ENCODE measurements at regions not wholly inside any gene's neighbourhood (a gene's known extent, or its start where the extent isn't known, plus 50 kb on each side); places are given as distances from the start of the nearest gene placed in this dataset.
A peak's percentile ranks its signal among the peaks of the same experiment; 100 is the strongest.

DNA sequence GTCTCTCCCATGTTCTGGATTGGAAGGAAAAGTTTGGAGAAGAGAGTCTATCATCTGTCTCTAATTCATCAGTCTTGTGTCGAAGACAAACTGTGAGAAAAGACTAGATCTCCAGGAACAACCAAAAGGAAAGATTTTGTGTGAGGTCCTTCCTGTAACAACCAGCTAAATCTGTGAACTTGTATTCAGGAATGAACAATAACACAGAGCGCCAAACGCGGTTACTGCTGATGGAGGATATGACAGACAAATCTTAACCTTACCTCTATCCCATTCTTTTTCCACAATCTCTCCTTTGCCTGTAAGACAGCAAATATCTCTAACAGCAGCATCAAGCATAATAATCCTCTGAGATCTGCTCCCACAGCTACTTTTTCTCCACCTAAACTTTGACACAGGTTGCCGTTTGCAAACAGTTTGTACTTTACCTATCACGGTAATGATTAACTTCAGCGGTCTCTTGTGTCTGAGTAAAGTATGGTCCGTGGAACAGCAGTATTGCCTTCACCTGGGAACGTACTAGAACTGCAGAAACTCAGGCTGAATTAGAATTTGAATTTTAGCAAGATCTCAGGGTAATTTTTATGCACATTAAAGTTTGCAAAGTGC, 387.6 kb downstream of the ELAVL2 start:
- no peak overlapping the region for H3K27ac ChIP-seq (ENCODE audit: low read length)
- WGBS = 86% methylated on average over 9 of the region's 9 CpGs
- intact Hi-C loops (cut with DNase I) = no loop called here
- H3K27me3 ChIP-seq (ENCODE audit: control insufficient read depth, insufficient read depth) = no peaks in the 10 kb centered on the region
- no peak overlapping the region for H3K4me3 ChIP-seq (ENCODE audit: low read length)
- ATAC-seq (no peak), DNase-seq (no peak)
- no peaks in the 10 kb centered on the region for H3K9me3 ChIP-seq (ENCODE audit: control insufficient read depth, low read length)
- no peaks in the 10 kb centered on the region for H3K4me1 ChIP-seq (ENCODE audit: control insufficient read depth, insufficient read depth, low read length)

DNA sequence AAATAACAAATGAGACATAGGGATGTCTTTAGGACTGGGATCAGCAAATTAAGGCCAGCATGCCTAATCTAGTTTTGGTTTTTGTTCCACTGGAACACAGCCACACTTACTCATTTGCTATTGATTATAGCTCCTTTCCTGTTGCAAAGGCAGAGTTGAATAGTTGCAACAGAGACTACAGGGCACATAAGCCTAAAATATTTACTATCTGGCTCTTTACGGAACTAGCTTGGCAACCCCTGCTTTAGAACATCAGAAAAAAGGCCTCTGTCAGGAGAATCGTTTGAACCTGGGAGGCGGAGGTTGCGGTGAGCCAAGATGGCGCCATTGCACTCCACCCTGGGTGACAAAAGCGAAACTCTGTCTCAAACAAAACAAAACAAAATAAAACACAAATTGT, 384.8 kb downstream of the ELAVL2 start:
- ATAC-seq (no peak), DNase-seq (no peak)
- Histone ChIP-seq H3K27ac (ENCODE audit: low read length) (no peak overlapping the region), H3K27me3 (ENCODE audit: control insufficient read depth, insufficient read depth) (no peaks in the 10 kb centered on the region), H3K4me1 (ENCODE audit: control insufficient read depth, insufficient read depth, low read length) (no peaks in the 10 kb centered on the region), H3K9me3 (ENCODE audit: control insufficient read depth, low read length) (no peaks in the 10 kb centered on the region), H3K4me3 (ENCODE audit: low read length) (no peak overlapping the region)
- 87% methylated on average over 6 of the region's 6 CpGs for WGBS
- intact Hi-C loops (cut with DNase I) = no loop called here

DNA sequence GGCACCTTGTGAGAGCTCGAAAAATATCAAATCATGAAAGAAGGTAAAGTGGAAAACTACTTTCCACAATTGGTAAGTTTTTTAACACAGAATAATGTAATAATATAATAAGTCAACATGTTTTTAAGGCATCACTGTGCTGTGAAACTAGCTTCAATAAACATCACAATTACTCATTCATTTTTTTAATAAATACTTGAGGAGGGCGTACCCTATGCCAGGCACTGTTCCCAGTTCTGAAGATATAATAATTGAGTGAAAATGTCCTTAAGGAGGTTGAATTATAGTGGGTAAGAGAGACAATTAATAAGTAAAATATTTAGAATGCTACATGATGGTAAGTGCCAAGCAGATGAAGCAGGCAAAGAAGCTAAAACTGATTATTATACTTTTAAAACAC, 381.4 kb downstream of the ELAVL2 start:
- WGBS = 56% methylated on average over 2 of the region's 2 CpGs
- Histone ChIP-seq H3K27me3 (ENCODE audit: control insufficient read depth, insufficient read depth) (no peaks in the 10 kb centered on the region), H3K9me3 (ENCODE audit: control insufficient read depth, low read length) (no peaks in the 10 kb centered on the region), H3K4me1 (ENCODE audit: control insufficient read depth, insufficient read depth, low read length) (no peaks in the 10 kb centered on the region), H3K27ac (ENCODE audit: low read length) (no peak overlapping the region), H3K4me3 (ENCODE audit: low read length) (no peak overlapping the region)
- DNase-seq (no peak), ATAC-seq (no peak)
- intact Hi-C loops (cut with DNase I) = no loop called here

DNA sequence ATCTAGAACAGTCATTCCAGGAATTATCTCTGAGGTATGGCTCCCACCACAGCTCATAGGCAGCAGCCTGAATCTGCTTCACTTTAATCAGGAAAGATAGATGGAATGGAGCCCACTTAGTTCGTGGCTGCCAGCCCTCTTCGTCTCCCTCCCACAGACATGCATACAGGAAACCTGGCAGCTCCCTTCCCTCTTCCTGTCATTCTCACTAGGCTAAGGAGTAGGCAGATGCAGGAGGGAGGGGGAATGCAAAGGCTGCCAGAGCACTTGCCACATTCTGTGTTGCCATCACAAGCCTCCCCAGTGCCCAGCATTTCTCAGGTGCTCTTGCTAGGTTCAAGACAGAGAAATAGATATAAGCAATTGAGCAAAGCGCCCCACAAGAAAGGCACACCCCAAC, 378.9 kb downstream of the ELAVL2 start:
- intact Hi-C loops (cut with DNase I) = no loop called here
- WGBS = 27% methylated on average over 3 of the region's 3 CpGs
- DNase-seq = peak in 1 of 3 donors; percentile 37
- no peaks in the 10 kb centered on the region for H3K27me3 ChIP-seq (ENCODE audit: control insufficient read depth, insufficient read depth)
- peak in 1 of 2 donors; percentile 62 for ATAC-seq
- H3K27ac ChIP-seq (ENCODE audit: low read length) = no peak overlapping the region
- H3K4me1 ChIP-seq (ENCODE audit: control insufficient read depth, insufficient read depth, low read length) = no peaks in the 10 kb centered on the region
- H3K4me3 ChIP-seq (ENCODE audit: low read length) = no peak overlapping the region
- H3K9me3 ChIP-seq (ENCODE audit: control insufficient read depth, low read length) = no peaks in the 10 kb centered on the region

DNA sequence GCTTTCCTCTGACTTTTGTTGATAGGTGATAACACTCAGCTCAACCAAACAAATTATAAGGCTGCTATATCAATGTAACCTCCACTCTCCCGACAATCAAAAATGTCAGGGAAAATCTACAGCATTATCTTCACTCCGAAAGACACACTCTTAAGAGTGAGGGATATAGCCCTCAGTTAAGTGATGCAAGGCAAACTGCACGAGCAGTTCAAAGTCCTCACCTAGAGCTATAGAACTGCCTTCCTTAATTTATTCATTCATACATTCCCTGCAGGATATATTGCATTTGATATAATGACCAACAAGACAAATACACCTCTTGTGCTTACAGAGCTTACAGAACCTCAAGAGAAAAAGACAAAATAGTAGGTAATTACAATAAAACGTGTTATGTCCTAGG, 378.1 kb downstream of the ELAVL2 start:
- Histone ChIP-seq H3K27me3 (ENCODE audit: control insufficient read depth, insufficient read depth) (no peaks in the 10 kb centered on the region), H3K27ac (ENCODE audit: low read length) (no peak overlapping the region), H3K4me1 (ENCODE audit: control insufficient read depth, insufficient read depth, low read length) (no peaks in the 10 kb centered on the region), H3K4me3 (ENCODE audit: low read length) (no peak overlapping the region), H3K9me3 (ENCODE audit: control insufficient read depth, low read length) (no peaks in the 10 kb centered on the region)
- ATAC-seq = no peak
- intact Hi-C loops (cut with DNase I) = no loop called here
- 66% methylated on average over 4 of the region's 4 CpGs for WGBS
- no peak for DNase-seq

DNA sequence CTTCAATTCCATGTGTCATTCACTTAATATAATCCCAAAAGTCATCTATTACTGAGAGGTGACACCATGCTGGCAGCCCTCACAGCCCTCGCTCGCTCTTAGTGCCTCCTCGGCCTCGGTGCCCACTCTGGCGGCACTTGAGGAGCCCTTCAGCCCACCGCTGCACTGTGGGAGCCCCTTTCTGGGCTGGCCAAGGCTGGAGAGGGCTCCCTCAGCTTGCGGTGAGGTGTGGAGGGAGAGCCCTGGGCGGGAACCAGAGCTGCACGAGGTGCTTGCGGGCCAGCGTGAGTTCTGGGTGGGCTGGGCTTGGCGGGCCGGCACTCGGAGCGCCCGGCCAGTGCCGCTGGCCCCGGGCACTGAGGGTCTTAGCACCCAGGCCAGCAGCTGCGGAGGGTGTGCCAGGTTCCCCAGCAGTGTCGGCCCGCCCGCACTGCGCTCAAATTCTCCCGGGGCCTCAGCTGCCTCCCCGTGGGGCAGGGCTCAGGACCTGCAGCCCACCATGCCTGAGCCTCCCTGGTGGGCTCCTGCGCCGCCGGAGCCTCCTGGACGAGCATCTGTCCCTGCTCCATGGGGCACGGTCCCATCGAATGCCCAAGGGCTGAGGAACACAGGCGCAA, 374.1 kb downstream of the ELAVL2 start:
- intact Hi-C loops (cut with DNase I) = no loop called here
- 95% methylated on average over 32 of the region's 32 CpGs for WGBS
- DNase-seq = no peak

DNA sequence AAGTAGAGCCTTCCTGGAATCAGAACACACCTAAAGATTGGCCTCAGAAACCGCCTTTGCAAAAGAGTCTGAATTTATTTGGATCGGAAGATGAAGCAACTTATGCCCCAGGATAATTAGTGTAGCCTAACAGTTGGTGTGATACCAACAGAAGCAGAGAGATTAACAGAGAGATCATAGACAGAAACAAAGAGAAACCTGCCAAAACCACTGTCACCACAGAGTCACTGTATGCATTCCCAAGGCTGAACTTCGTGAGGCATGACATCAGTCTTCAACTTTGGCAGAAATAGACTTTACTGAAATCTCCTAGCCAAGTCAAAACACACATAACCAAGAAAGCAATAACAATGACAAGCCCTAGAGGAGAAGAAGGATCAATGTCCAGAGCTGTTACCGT, 361.8 kb downstream of the ELAVL2 start:
- Histone ChIP-seq H3K4me3 (ENCODE audit: low read length) (no peak overlapping the region), H3K27me3 (ENCODE audit: control insufficient read depth, insufficient read depth) (no peaks in the 10 kb centered on the region), H3K4me1 (ENCODE audit: control insufficient read depth, insufficient read depth, low read length) (no peaks in the 10 kb centered on the region), H3K9me3 (ENCODE audit: control insufficient read depth, low read length) (no peaks in the 10 kb centered on the region), H3K27ac (ENCODE audit: low read length) (no peak overlapping the region)
- ATAC-seq (no peak), DNase-seq (no peak)
- WGBS = 82% methylated on average over 4 of the region's 4 CpGs
- intact Hi-C loops (cut with DNase I) = no loop called here

More for the DNA sequence above, 374.1 kb downstream of the ELAVL2 start:
- Histone ChIP-seq H3K27ac (ENCODE audit: low read length) (no peak overlapping the region), H3K9me3 (ENCODE audit: control insufficient read depth, low read length) (no peaks in the 10 kb centered on the region), H3K4me3 (ENCODE audit: low read length) (no peak overlapping the region), H3K27me3 (ENCODE audit: control insufficient read depth, insufficient read depth) (no peaks in the 10 kb centered on the region), H3K4me1 (ENCODE audit: control insufficient read depth, insufficient read depth, low read length) (no peaks in the 10 kb centered on the region)
- ATAC-seq = peak in 1 of 2 donors; percentile 21

DNA sequence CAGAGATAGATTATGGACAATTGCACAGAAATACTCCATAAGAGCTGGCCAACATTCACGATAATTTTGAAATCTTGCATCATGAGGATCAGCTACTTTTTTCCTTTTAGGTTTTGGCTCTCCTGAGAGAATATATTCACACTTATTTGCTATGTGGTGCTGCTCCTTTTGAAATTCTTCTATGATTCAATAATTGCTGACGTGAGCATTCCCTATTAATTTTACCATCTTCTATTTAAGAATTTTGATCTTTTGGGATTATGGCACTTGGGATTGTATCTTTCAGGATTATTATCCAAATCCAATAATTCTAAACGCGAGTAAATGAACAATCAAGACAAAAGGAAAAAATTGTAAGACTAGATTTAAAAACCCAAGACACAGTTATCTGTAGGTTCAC, 358.8 kb downstream of the ELAVL2 start:
- WGBS = 87% methylated on average over 4 of the region's 4 CpGs
- H3K27ac ChIP-seq (ENCODE audit: low read length) = no peak overlapping the region
- H3K9me3 ChIP-seq (ENCODE audit: control insufficient read depth, low read length) = no peaks in the 10 kb centered on the region
- H3K27me3 ChIP-seq (ENCODE audit: control insufficient read depth, insufficient read depth) = no peaks in the 10 kb centered on the region
- intact Hi-C loops (cut with DNase I) = no loop called here
- no peak overlapping the region for H3K4me3 ChIP-seq (ENCODE audit: low read length)
- no peaks in the 10 kb centered on the region for H3K4me1 ChIP-seq (ENCODE audit: control insufficient read depth, insufficient read depth, low read length)
- DNase-seq (no peak), ATAC-seq (no peak)

DNA sequence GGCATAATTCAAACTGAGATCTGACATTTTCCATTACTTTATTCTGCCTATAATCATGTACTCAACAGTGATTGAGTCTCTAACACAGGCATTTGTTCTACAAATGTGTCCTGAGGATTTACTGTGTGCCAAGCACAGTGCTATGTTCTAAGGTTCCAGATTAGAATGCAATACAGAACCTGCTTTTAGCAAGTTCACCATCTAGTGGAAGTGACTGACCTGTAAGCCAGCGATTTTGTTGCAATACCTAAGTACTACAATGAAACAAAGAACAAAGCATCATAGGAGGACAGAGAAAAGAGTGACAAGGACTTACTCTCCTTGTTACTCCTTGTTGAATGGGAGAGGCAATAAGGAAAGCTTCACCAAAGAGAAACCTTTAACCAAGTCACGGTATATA, 348.1 kb downstream of the ELAVL2 start:
- intact Hi-C loops (cut with DNase I) = no loop called here
- DNase-seq (no peak), ATAC-seq (no peak)
- Histone ChIP-seq H3K9me3 (ENCODE audit: control insufficient read depth, low read length) (no peaks in the 10 kb centered on the region), H3K4me1 (ENCODE audit: control insufficient read depth, insufficient read depth, low read length) (no peaks in the 10 kb centered on the region), H3K4me3 (ENCODE audit: low read length) (no peak overlapping the region), H3K27ac (ENCODE audit: low read length) (no peak overlapping the region), H3K27me3 (ENCODE audit: control insufficient read depth, insufficient read depth) (no peaks in the 10 kb centered on the region)
- WGBS = 89% methylated on average over 2 of the region's 2 CpGs

DNA sequence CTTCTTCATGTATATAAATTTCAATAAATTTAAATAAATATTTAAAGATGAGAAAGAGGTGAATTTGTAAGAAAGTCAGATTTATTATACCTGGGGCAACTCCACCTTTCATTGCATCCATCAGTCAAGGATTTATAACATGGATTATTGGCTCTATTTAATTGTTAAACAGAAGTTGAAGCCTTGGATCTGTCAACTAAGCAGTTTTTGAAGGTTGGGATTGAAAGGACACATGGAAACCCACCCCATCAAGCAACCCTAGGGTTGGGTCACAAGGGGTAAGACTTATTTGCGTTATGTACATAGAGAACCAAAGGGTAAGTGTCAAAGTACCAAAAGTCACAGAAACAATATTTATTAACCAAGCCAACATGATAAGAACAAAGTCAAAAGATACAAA, 342.5 kb downstream of the ELAVL2 start:
- no peak for ATAC-seq
- Histone ChIP-seq H3K9me3 (ENCODE audit: control insufficient read depth, low read length) (no peaks in the 10 kb centered on the region), H3K4me1 (ENCODE audit: control insufficient read depth, insufficient read depth, low read length) (no peaks in the 10 kb centered on the region), H3K27me3 (ENCODE audit: control insufficient read depth, insufficient read depth) (no peaks in the 10 kb centered on the region), H3K4me3 (ENCODE audit: low read length) (no peak overlapping the region), H3K27ac (ENCODE audit: low read length) (no peak overlapping the region)
- no peak for DNase-seq
- 75% methylated on average over 1 of the region's 1 CpG for WGBS
- intact Hi-C loops (cut with DNase I) = no loop called here

DNA sequence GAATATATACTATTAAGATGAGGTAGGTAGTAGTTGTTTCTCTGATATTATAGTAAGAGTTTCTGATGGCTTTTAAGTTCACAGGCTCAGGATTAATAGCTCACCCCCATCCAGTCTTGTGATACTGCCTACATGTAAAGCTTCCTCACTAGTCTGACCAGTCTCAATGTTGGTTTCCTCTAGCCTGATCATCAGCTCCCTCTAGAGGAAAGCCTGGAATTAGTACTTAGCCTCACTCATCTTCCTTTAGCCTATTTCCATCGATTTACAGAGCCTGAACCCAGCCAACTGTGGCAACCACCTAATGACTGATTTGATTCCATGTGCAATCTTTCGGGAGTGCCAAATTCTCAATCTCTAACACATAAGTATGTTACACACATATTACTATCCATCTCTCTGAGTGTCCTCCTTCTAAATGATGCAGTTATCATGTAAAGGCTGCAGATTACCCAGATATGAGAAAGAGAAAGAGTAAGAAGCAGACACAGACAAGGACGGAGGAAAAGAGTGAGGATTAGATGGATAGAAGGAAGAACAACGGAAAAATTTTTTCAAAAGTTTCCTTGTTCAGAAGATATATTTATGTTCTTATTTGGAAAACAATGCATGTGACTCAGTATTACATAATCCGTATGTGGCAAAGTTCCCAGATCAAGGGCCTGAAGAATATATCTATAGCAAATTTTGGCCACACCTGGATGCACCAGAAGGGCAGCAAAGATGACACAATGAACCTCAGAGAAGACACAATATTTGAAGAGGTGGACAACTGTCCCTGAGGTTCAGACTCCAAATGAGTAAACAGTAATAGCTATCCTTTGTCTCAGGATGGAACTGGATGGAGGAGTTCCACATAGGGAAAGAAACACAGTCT, 333.7 kb downstream of the ELAVL2 start:
- no peak overlapping the region for H3K27ac ChIP-seq (ENCODE audit: low read length)
- H3K9me3 ChIP-seq (ENCODE audit: control insufficient read depth, low read length) = no peaks in the 10 kb centered on the region
- H3K27me3 ChIP-seq (ENCODE audit: control insufficient read depth, insufficient read depth) = no peaks in the 10 kb centered on the region
- 41% methylated on average over 5 of the region's 5 CpGs for WGBS
- DNase-seq = no peak
- ATAC-seq = peak; percentile 55 to 61
- intact Hi-C loops (cut with DNase I) = no loop called here
- H3K4me3 ChIP-seq (ENCODE audit: low read length) = no peak overlapping the region
- no peaks in the 10 kb centered on the region for H3K4me1 ChIP-seq (ENCODE audit: control insufficient read depth, insufficient read depth, low read length)
